Suprapubic skin (tissue), 4 donors: ENCODE measurements at regions not wholly inside any gene's neighbourhood (a gene's known extent, or its start where the extent isn't known, plus 50 kb on each side); places are given as distances from the start of the nearest gene placed in this dataset.
"Not testable (repeated sequence)": the region's sequence is repeated elsewhere in the genome, so short reads cannot be mapped to it uniquely, and the experiment has no call there.

Experiments
- DNase-seq, 2 donors: peaks; one replicate each; pipeline ENCODE4 v3.0.0-alpha.2; 2019; ENCODE audit warnings: low spot score in 2 of 2
- H3K27ac ChIP-seq: fragments of 200-600 bp; sonication (generic); one replicate; pipeline ENCODE4 v1.5.1; 2019
- H3K27me3 ChIP-seq: fragments of 200-600 bp; sonication (generic); one replicate; pipeline ENCODE4 v1.5.1; 2019
- H3K36me3 ChIP-seq: fragments of 200-600 bp; sonication (generic); one replicate; pipeline ENCODE4 v1.5.1; 2019
- H3K4me1 ChIP-seq: fragments of 200-600 bp; sonication (generic); one replicate; pipeline ENCODE4 v1.5.1; 2019
- H3K4me3 ChIP-seq: fragments of 200-600 bp; sonication (generic); one replicate; pipeline ENCODE4 v1.5.1; 2019; ENCODE audit warnings: mild to moderate bottlenecking
- H3K9me3 ChIP-seq: fragments of 200-600 bp; sonication (generic); one replicate; pipeline ENCODE4 v1.5.1; 2019
- EP300 ChIP-seq: sonication (generic); formaldehyde crosslinking; IDR thresholded peaks from one replicate; pipeline ENCODE4 v1.6.1; 2017; ENCODE audit warnings: antibody characterized with exemption
- POLR2A ChIP-seq, 2 donors: fragments of 450-650 bp; IDR thresholded peaks; one replicate each; pipeline ENCODE4 v1.6.1; 2017; ENCODE audit warnings: antibody characterized with exemption in 2 of 2, mild to moderate bottlenecking in 2 of 2, moderate library complexity in 2 of 2
- POLR2AphosphoS5 ChIP-seq, 3 donors: sonication (generic); formaldehyde crosslinking; IDR thresholded peaks; one replicate each; pipeline ENCODE4 v1.6.1; 2017; ENCODE audit warnings: antibody characterized with exemption in 3 of 3
- WGBS: methylation state at CpG from one replicate; pipeline ENCODE4 v1.1.5; 2018; 5-methylcytosine and 5-hydroxymethylcytosine counted together
- TF ChIP-seq, protein P1 (sequence below), 2 donors: fragments of 200-600 bp in 1 of 2; fragments of 450-650 bp in 1 of 2; sonication (generic) in 1 of 2; IDR thresholded peaks; one replicate each; pipeline ENCODE4 v1.5.1; 2016 to 2019; ENCODE audit warnings: antibody characterized with exemption in 2 of 2, mild to moderate bottlenecking in 1 of 2, moderate library complexity in 1 of 2

DNA sequence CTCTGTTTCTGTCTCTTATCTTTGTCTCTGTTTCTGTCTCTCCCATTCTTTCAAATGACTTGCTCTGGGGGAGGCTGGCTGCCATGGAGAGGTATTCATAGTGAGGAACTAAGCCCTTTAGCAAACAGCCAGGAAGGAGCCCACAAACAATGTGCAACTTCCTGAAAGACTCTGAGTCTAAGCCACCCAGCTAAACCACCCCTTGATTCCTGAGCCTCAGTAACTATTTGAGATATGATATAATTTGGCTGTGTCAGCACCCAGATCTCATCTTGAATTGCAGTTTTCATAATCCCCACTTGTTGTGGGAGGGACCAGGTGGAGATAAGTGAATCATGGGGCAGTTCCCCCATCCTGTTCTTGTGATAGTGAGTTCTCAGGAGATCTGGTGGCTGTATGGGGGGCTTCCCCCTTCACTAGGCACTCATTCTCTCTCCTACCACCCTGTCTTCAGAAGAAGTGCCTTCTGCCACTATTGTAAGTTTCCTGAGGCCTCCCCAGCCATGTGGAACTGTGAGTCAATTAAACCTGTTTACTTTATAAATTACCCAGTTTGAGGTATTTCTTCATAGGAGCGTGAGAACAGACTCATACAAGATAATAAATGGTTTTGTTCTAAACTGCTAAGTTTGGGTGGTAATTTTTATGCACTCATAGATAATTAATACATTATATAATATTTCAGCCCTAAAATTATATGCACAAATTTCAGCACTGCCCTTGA is 121.2 kb upstream of the FOXP2 start:
- Histone ChIP-seq H3K27me3 (no peaks in the 10 kb centered on the region), H3K27ac (no peak overlapping the region), H3K4me3 (no peak overlapping the region), H3K4me1 (no peaks in the 10 kb centered on the region), H3K36me3 (no peaks in the 10 kb centered on the region), H3K9me3 (no peaks in the 10 kb centered on the region)
- TF ChIP-seq, protein P1, sequence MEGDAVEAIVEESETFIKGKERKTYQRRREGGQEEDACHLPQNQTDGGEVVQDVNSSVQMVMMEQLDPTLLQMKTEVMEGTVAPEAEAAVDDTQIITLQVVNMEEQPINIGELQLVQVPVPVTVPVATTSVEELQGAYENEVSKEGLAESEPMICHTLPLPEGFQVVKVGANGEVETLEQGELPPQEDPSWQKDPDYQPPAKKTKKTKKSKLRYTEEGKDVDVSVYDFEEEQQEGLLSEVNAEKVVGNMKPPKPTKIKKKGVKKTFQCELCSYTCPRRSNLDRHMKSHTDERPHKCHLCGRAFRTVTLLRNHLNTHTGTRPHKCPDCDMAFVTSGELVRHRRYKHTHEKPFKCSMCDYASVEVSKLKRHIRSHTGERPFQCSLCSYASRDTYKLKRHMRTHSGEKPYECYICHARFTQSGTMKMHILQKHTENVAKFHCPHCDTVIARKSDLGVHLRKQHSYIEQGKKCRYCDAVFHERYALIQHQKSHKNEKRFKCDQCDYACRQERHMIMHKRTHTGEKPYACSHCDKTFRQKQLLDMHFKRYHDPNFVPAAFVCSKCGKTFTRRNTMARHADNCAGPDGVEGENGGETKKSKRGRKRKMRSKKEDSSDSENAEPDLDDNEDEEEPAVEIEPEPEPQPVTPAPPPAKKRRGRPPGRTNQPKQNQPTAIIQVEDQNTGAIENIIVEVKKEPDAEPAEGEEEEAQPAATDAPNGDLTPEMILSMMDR (IDR thresholded peaks at IDR 0.05), result no peak
- no peak for TF ChIP-seq EP300
- no peak for TF ChIP-seq POLR2AphosphoS5 (IDR thresholded peaks at IDR 0.05)
- TF ChIP-seq POLR2A (IDR thresholded peaks at IDR 0.05), result no peak
- whole genome bisulfite sequencing, result 88% methylated on average over 1 of the region's 1 CpG
- no peak for DNase-seq

DNA sequence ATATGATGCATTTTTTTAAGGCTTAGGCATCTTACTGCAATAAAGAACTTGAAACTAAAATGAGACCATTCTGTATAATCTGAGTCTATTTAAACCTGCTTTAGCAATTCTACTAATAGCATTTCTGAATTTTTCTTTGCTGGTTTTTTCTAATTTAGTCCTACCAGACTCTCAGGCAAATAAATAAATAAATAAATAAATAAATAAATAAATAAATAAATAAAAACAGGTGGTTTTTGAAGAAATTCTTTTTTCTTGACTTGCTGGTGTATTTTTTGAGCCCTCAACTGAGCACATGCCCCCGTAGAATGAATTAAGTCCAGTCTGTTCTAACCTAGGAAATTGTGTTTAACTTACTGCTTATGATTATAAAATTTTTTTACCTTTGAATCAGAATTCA is 134.7 kb upstream of the FOXP2 start:
- H3K4me1 ChIP-seq, result no peaks in the 10 kb centered on the region
- TF ChIP-seq POLR2AphosphoS5 (IDR thresholded peaks at IDR 0.05) (no peak), EP300 (no peak), POLR2A (IDR thresholded peaks at IDR 0.05) (no peak)
- TF ChIP-seq, protein P1 (IDR thresholded peaks at IDR 0.05), result no peak
- DNase-seq, result no peak
- no peak overlapping the region for H3K4me3 ChIP-seq
- no peaks in the 10 kb centered on the region for H3K36me3 ChIP-seq
- H3K9me3 ChIP-seq, result no peaks in the 10 kb centered on the region
- WGBS, result 97% methylated on average over 1 of the region's 1 CpG
- H3K27ac ChIP-seq, result no peak overlapping the region
- H3K27me3 ChIP-seq, result no peaks in the 10 kb centered on the region

DNA sequence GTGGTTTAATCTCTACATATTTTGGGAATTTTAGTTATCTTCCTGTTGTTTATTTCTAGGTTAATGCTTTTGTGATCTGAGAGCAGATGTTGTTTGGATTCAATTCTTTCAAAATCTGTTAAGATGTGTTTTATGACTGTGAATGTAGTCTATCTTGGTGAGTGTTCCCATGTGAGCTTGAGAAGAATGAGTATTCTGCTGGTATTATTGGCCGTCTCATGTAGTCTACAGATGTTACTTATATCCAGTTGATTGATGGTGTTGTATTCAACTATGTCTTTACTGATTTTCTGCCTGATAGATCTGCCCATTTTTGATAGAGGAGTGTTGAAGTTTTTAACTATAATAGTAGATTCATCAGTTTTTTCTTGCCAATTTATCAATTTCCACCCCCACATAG is 141.4 kb upstream of the FOXP2 start:
- Histone ChIP-seq H3K4me3 (no peak overlapping the region), H3K27ac (no peak overlapping the region), H3K27me3 (no peaks in the 10 kb centered on the region), H3K9me3 (no peaks in the 10 kb centered on the region), H3K4me1 (no peaks in the 10 kb centered on the region), H3K36me3 (no peaks in the 10 kb centered on the region)
- TF ChIP-seq POLR2AphosphoS5 (IDR thresholded peaks at IDR 0.05) (no peak), EP300 (no peak), POLR2A (IDR thresholded peaks at IDR 0.05) (no peak)
- TF ChIP-seq, protein P1 (IDR thresholded peaks at IDR 0.05), result no peak
- 91% methylated on average over 1 of the region's 1 CpG for WGBS
- no peak for DNase-seq

DNA sequence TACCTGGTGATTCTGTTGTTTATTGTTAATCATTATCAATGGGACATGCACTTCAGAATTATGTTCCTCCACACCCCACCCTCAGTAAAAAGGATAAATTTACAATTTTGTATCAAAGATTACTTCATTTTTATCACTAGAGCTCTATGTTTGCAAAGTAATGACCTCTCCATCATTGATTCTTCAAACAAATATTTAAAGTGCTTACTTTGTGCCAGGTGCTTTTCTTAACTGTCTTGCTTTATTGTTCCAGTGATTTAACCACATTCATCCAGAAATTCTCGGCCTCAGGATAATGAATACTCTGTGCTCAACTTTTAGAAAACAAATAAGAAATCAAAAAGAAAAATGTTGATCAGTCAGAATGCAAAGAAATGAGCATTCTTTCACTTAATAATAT is 144.9 kb upstream of the FOXP2 start:
- Histone ChIP-seq H3K4me1 (no peaks in the 10 kb centered on the region), H3K27ac (no peak overlapping the region), H3K4me3 (no peak overlapping the region), H3K27me3 (no peaks in the 10 kb centered on the region), H3K36me3 (no peaks in the 10 kb centered on the region), H3K9me3 (no peaks in the 10 kb centered on the region)
- no peak for DNase-seq
- TF ChIP-seq POLR2AphosphoS5 (IDR thresholded peaks at IDR 0.05) (no peak), POLR2A (IDR thresholded peaks at IDR 0.05) (no peak), EP300 (no peak)
- TF ChIP-seq, protein P1 (IDR thresholded peaks at IDR 0.05), result no peak
- WGBS, result 51% methylated on average over 1 of the region's 1 CpG

DNA sequence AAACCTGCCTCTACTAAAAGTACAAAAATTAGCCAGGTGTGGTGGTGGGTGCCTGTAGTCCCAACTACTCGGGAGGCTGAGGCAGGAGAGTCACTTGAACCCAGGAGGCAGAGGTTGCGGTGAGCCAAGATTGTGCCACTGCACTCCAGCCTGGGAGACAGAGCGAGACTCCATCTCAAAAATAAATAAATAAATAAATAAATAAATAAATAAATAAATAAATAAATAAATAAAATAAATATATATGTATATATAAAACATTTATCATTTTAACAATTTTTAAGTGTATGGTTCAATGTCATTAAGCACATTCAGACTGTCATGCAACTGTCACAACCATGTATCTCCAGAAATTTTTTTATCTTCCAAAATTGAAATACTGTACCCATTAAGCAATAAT is 147.1 kb upstream of the FOXP2 start:
- not testable (repeated sequence) for DNase-seq, H3K27me3 ChIP-seq, H3K4me3 ChIP-seq, H3K9me3 ChIP-seq, H3K36me3 ChIP-seq, H3K27ac ChIP-seq, H3K4me1 ChIP-seq
- WGBS, result 89% methylated on average over 3 of the region's 3 CpGs

DNA sequence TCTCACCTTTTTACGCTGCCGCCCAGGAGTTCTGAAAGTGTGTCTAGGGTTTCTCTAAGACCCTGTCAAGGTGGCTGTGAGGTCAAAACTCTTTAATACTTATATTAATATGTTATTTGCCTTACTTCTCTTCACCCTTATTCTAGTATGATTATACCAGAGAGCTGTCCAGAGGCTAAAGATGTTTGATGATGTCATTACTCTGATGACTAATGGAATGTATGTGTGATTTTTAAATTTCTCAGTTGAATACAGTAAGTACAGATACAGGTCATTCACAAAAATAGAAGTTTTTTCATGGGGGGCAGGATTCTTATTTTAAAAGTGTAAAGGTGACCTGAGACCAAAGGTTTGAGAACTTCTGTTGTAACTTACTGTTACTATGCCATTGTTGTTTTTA is 150.6 kb upstream of the FOXP2 start:
- no peaks in the 10 kb centered on the region for H3K4me1 ChIP-seq
- no peaks in the 10 kb centered on the region for H3K36me3 ChIP-seq
- TF ChIP-seq EP300, result no peak
- no peak for TF ChIP-seq POLR2A (IDR thresholded peaks at IDR 0.05)
- no peak for TF ChIP-seq POLR2AphosphoS5 (IDR thresholded peaks at IDR 0.05)
- TF ChIP-seq, protein P1 (IDR thresholded peaks at IDR 0.05), result no peak
- WGBS, result 97% methylated on average over 2 of the region's 2 CpGs
- H3K4me3 ChIP-seq, result no peak overlapping the region
- H3K27ac ChIP-seq, result no peak overlapping the region
- no peaks in the 10 kb centered on the region for H3K27me3 ChIP-seq
- no peak for DNase-seq
- no peaks in the 10 kb centered on the region for H3K9me3 ChIP-seq
